ENCODE measurements at regions not wholly inside any gene's neighbourhood (a gene's known extent, or its start where the extent isn't known, plus 50 kb on each side); places are given as distances from the start of the nearest gene placed in this dataset.

- TF ChIP-seq POLR2A (IDR thresholded peaks at IDR 0.05) (no peak), CTCF (IDR thresholded peaks at IDR 0.05) (no peak)
- Histone ChIP-seq H3K27me3 (no peaks in the 10 kb centered on the region), H3K36me3 (no peaks in the 10 kb centered on the region), H3K27ac (no peak overlapping the region), H3K9me3 (no peaks in the 10 kb centered on the region), H3K4me1 (no peaks in the 10 kb centered on the region), H3K4me3 (no peak overlapping the region)
- DNase-seq (no peak), ATAC-seq (no peak)
- WGBS (ENCODE audit: insufficient coverage, low coverage, low lambda C conversion rate, missing lambda C conversion rate): 16% methylated on average over 1 of the region's 1 CpG
- intact Hi-C loops (cut with DNase I): no loop called here
Observed at GRCh38 chr7:113639221-113639620, 279.6 kb downstream of the PPP1R3A start.

DNA sequence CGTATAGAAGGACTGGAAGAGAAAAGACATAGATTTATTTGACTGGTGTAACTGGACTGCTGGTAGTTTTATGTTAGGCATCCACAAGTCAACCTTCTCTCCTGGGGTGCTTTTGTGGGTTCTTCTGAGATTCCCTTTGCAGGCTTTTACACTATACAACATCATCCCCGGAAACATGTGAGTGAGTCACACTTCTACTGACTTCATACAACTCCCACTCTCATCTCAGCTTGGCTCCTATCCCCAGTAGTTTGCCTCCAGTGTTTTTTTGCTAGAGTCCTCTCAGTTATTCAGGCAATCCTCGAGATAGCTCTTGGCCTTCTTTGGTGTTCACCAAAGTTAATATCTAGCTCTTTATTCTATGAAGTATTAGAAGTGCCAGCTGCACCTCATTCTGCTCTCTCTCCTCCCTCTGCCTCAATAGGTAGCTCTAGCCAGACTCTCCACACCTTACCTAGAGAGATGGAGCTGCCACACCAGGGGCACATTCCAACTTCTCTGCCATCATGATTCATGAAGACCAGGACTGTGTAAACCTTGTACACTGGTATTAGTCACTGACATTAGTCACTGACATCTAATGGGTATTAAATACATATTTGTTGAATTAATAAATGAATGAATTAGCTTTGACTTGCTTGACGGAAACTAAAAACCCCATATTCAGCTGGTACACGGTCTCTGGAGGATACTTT, 281.9 kb downstream of the PPP1R3A start:
- TF ChIP-seq POLR2A (IDR thresholded peaks at IDR 0.05) (no peak), CTCF (IDR thresholded peaks at IDR 0.05) (no peak)
- ATAC-seq (no peak), DNase-seq (no peak)
- intact Hi-C loops (cut with DNase I): no loop called here
- Histone ChIP-seq H3K27me3 (no peaks in the 10 kb centered on the region), H3K9me3 (no peaks in the 10 kb centered on the region), H3K4me3 (no peak overlapping the region), H3K27ac (no peak overlapping the region), H3K4me1 (no peaks in the 10 kb centered on the region), H3K36me3 (no peaks in the 10 kb centered on the region)
- 29% methylated on average over 5 of the region's 5 CpGs for WGBS (ENCODE audit: insufficient coverage, low coverage, low lambda C conversion rate, missing lambda C conversion rate)

DNA sequence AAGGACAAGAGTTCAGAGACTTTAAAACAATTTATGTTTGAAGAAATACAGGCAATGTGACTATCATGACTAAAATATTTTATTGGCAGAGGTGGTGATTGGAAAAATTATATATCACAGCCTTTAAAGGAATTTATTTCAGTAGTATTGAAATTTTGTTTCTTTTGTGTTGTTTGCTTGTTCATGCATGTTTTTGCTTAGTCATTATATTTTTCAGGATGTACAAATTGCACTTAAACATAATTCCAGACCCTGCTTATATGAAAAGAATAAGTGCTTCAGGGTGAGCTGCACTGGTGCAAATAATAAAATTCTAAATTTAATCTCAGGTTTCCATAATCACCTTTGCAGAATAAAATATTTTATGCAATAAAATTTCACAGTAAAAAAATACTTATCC, 283.3 kb downstream of the PPP1R3A start:
- Histone ChIP-seq H3K36me3 (no peaks in the 10 kb centered on the region), H3K9me3 (no peaks in the 10 kb centered on the region), H3K27ac (no peak overlapping the region), H3K4me3 (no peak overlapping the region), H3K27me3 (no peaks in the 10 kb centered on the region), H3K4me1 (no peaks in the 10 kb centered on the region)
- TF ChIP-seq POLR2A (IDR thresholded peaks at IDR 0.05) (no peak), CTCF (IDR thresholded peaks at IDR 0.05) (no peak)
- DNase-seq (no peak), ATAC-seq (no peak)
- intact Hi-C loops (cut with DNase I): no loop called here

DNA sequence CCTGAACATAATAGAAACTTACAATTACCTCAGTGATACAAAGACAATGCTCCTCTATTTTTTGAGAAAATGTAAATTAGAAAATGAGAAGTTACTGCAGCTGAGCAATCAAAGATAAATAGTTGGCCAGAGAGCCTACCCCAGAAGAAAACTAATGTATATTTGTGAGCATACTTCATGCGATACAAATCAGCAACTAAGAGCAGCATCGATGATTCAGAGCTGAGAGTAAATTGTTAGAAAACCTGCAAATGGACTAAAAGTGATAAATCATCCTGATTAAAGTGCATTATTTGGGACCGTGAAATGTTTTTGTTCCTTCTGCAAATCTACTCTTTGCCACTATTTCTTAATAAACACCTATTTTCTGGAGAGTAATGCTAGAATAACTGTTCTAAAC, 285.7 kb downstream of the PPP1R3A start:
- intact Hi-C loops (cut with DNase I): no loop called here
- WGBS (ENCODE audit: insufficient coverage, low coverage, low lambda C conversion rate, missing lambda C conversion rate): 65% methylated on average over 3 of the region's 3 CpGs
- DNase-seq (no peak), ATAC-seq (no peak)
- no peaks in the 10 kb centered on the region for H3K9me3 ChIP-seq
- H3K27ac ChIP-seq: no peak overlapping the region
- no peak for TF ChIP-seq POLR2A (IDR thresholded peaks at IDR 0.05)
- TF ChIP-seq CTCF (IDR thresholded peaks at IDR 0.05): no peak
- H3K36me3 ChIP-seq: no peaks in the 10 kb centered on the region
- H3K27me3 ChIP-seq: no peaks in the 10 kb centered on the region
- no peak overlapping the region for H3K4me3 ChIP-seq
- no peaks in the 10 kb centered on the region for H3K4me1 ChIP-seq
